ENCODE measurements at regions not wholly inside any gene's neighbourhood (a gene's known extent, or its start where the extent isn't known, plus 50 kb on each side); places are given as distances from the start of the nearest gene placed in this dataset.
"Not testable (repeated sequence)": the region's sequence is repeated elsewhere in the genome, so short reads cannot be mapped to it uniquely, and the experiment has no call there.

- no peak for DNase-seq (ENCODE audit: insufficient read length, low spot score)
- no peak for FAIRE-seq
- TF ChIP-seq PAX5 (IDR thresholded peaks at IDR 0.05; ENCODE audit: insufficient read depth, low read length, severe bottlenecking) (no peak), POLR2AphosphoS5 (IDR thresholded peaks at IDR 0.05; ENCODE audit: low read depth, low read length) (no peak), POU2F2 (IDR thresholded peaks at IDR 0.05; ENCODE audit: low read depth, low read length) (no peak), SPI1 (IDR thresholded peaks at IDR 0.05; ENCODE audit: low read depth, low read length) (no peak), TAF1 (IDR thresholded peaks at IDR 0.05; ENCODE audit: low read depth, low read length) (no peak), POLR2A (IDR thresholded peaks at IDR 0.05; ENCODE audit: low read depth, low read length) (no peak)
These were observed 104.4 kb upstream of the BMP2 start for GRCh38 chr20:6663104-6663503.

- DNase-seq (ENCODE audit: insufficient read length, low spot score) (no peak), FAIRE-seq (no peak)
- TF ChIP-seq POLR2A (IDR thresholded peaks at IDR 0.05; ENCODE audit: low read depth, low read length): no peak
- no peak for TF ChIP-seq TAF1 (IDR thresholded peaks at IDR 0.05; ENCODE audit: low read depth, low read length)
- no peak for TF ChIP-seq SPI1 (IDR thresholded peaks at IDR 0.05; ENCODE audit: low read depth, low read length)
- TF ChIP-seq POLR2AphosphoS5 (IDR thresholded peaks at IDR 0.05; ENCODE audit: low read depth, low read length): no peak
- no peak for TF ChIP-seq POU2F2 (IDR thresholded peaks at IDR 0.05; ENCODE audit: low read depth, low read length)
- TF ChIP-seq PAX5 (IDR thresholded peaks at IDR 0.05; ENCODE audit: insufficient read depth, low read length, severe bottlenecking): no peak
These were observed 105.2 kb upstream of the BMP2 start for GRCh38 chr20:6662309-6662708.

GRCh38 chr20:6660441-6660840 is 107.0 kb upstream of the BMP2 start:
- TF ChIP-seq TAF1 (IDR thresholded peaks at IDR 0.05; ENCODE audit: low read depth, low read length): no peak
- TF ChIP-seq PAX5 (IDR thresholded peaks at IDR 0.05; ENCODE audit: insufficient read depth, low read length, severe bottlenecking): no peak
- TF ChIP-seq SPI1 (IDR thresholded peaks at IDR 0.05; ENCODE audit: low read depth, low read length): no peak
- no peak for TF ChIP-seq POU2F2 (IDR thresholded peaks at IDR 0.05; ENCODE audit: low read depth, low read length)
- TF ChIP-seq POLR2A (IDR thresholded peaks at IDR 0.05; ENCODE audit: low read depth, low read length): no peak
- TF ChIP-seq POLR2AphosphoS5 (IDR thresholded peaks at IDR 0.05; ENCODE audit: low read depth, low read length): no peak
- FAIRE-seq (no peak), DNase-seq (ENCODE audit: insufficient read length, low spot score) (no peak)

GRCh38 chr20:6658909-6659308 is 108.6 kb upstream of the BMP2 start:
- DNase-seq (ENCODE audit: insufficient read length, low spot score); FAIRE-seq: not testable (repeated sequence)

- no peak for TF ChIP-seq POU2F2 (IDR thresholded peaks at IDR 0.05; ENCODE audit: low read depth, low read length)
- no peak for TF ChIP-seq SPI1 (IDR thresholded peaks at IDR 0.05; ENCODE audit: low read depth, low read length)
- no peak for TF ChIP-seq POLR2AphosphoS5 (IDR thresholded peaks at IDR 0.05; ENCODE audit: low read depth, low read length)
- no peak for TF ChIP-seq POLR2A (IDR thresholded peaks at IDR 0.05; ENCODE audit: low read depth, low read length)
- TF ChIP-seq TAF1 (IDR thresholded peaks at IDR 0.05; ENCODE audit: low read depth, low read length): no peak
- TF ChIP-seq PAX5 (IDR thresholded peaks at IDR 0.05; ENCODE audit: insufficient read depth, low read length, severe bottlenecking): no peak
- FAIRE-seq: no peak
- no peak for DNase-seq (ENCODE audit: insufficient read length, low spot score)
These were observed 109.6 kb upstream of the BMP2 start for GRCh38 chr20:6657904-6658303.

GRCh38 chr20:6657111-6657510 is 110.4 kb upstream of the BMP2 start:
- no peak for FAIRE-seq
- TF ChIP-seq SPI1 (IDR thresholded peaks at IDR 0.05; ENCODE audit: low read depth, low read length): no peak
- no peak for TF ChIP-seq PAX5 (IDR thresholded peaks at IDR 0.05; ENCODE audit: insufficient read depth, low read length, severe bottlenecking)
- no peak for TF ChIP-seq POU2F2 (IDR thresholded peaks at IDR 0.05; ENCODE audit: low read depth, low read length)
- TF ChIP-seq POLR2A (IDR thresholded peaks at IDR 0.05; ENCODE audit: low read depth, low read length): no peak
- TF ChIP-seq TAF1 (IDR thresholded peaks at IDR 0.05; ENCODE audit: low read depth, low read length): no peak
- DNase-seq (ENCODE audit: insufficient read length, low spot score): no peak

- no peak for DNase-seq (ENCODE audit: insufficient read length, low spot score)
- no peak for FAIRE-seq
- TF ChIP-seq POU2F2 (IDR thresholded peaks at IDR 0.05; ENCODE audit: low read depth, low read length) (no peak), TAF1 (IDR thresholded peaks at IDR 0.05; ENCODE audit: low read depth, low read length) (no peak), POLR2A (IDR thresholded peaks at IDR 0.05; ENCODE audit: low read depth, low read length) (no peak), PAX5 (IDR thresholded peaks at IDR 0.05; ENCODE audit: insufficient read depth, low read length, severe bottlenecking) (no peak), POLR2AphosphoS5 (IDR thresholded peaks at IDR 0.05; ENCODE audit: low read depth, low read length) (no peak), SPI1 (IDR thresholded peaks at IDR 0.05; ENCODE audit: low read depth, low read length) (no peak)
These were observed 112.8 kb upstream of the BMP2 start for GRCh38 chr20:6654513-6655252.

- TF ChIP-seq POLR2AphosphoS5 (IDR thresholded peaks at IDR 0.05; ENCODE audit: low read depth, low read length) (no peak), POU2F2 (IDR thresholded peaks at IDR 0.05; ENCODE audit: low read depth, low read length) (no peak), TAF1 (IDR thresholded peaks at IDR 0.05; ENCODE audit: low read depth, low read length) (no peak), POLR2A (IDR thresholded peaks at IDR 0.05; ENCODE audit: low read depth, low read length) (no peak), PAX5 (IDR thresholded peaks at IDR 0.05; ENCODE audit: insufficient read depth, low read length, severe bottlenecking) (no peak), SPI1 (IDR thresholded peaks at IDR 0.05; ENCODE audit: low read depth, low read length) (no peak)
- DNase-seq (ENCODE audit: insufficient read length, low spot score) (no peak), FAIRE-seq (no peak)
These were observed 115.9 kb upstream of the BMP2 start for GRCh38 chr20:6651561-6651960.

GRCh38 chr20:6651016-6651415 is 116.5 kb upstream of the BMP2 start:
- FAIRE-seq: no peak

More at GRCh38 chr20:6651016-6651415, 116.5 kb upstream of the BMP2 start:
- TF ChIP-seq POU2F2 (IDR thresholded peaks at IDR 0.05; ENCODE audit: low read depth, low read length): no peak
- TF ChIP-seq POLR2AphosphoS5 (IDR thresholded peaks at IDR 0.05; ENCODE audit: low read depth, low read length): no peak
- no peak for TF ChIP-seq TAF1 (IDR thresholded peaks at IDR 0.05; ENCODE audit: low read depth, low read length)
- TF ChIP-seq POLR2A (IDR thresholded peaks at IDR 0.05; ENCODE audit: low read depth, low read length): no peak
- TF ChIP-seq PAX5 (IDR thresholded peaks at IDR 0.05; ENCODE audit: insufficient read depth, low read length, severe bottlenecking): no peak
- no peak for TF ChIP-seq SPI1 (IDR thresholded peaks at IDR 0.05; ENCODE audit: low read depth, low read length)
- no peak for DNase-seq (ENCODE audit: insufficient read length, low spot score)

Data from GM12891 (cell line).